ENCODE measurements at regions not wholly inside any gene's neighbourhood (a gene's known extent, or its start where the extent isn't known, plus 50 kb on each side); places are given as distances from the start of the nearest gene placed in this dataset.

DNA sequence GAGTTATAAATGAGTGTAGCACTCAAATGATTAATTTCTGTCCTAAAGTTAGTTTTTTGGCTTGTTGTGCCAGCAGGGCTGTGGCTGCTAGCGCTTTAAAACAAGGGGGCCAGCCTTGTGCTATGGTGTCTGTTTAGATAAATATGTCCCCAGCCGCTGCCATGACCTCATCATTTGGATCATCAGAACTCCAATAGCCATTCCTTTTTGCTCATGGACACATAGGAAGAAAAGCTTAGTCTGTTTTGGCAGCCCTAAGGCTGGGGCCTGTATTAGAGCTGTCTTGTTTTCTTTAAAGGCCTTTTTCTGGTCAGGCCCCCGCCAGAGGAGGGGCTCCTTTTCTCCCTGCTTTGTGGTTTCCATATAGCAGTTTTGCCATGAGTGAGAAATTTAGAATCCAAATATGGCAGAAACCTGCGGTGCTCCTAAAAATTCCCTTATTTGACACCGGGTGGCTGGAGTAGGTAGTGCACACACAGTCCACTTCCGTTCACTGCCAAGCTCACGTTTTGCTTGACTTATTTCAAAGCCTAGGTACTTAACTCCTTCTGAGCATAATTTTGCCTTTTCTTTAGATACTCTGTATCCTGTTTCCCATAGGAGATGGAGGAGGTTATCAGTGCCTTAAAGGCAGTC, 60.4 kb upstream of the SLC35G4 start:
- intact Hi-C loops (cut with micrococcal nuclease) = no loop called here
- Histone ChIP-seq H3K27ac (ENCODE audit: low read depth, low read length) (no peak overlapping the region), H3K36me3 (ENCODE audit: control insufficient read depth in 1 of 2, insufficient read depth in 2 of 2, low read length in 2 of 2) (no peaks in the 10 kb centered on the region), H4K20me1 (ENCODE audit: insufficient read depth) (no peaks in the 10 kb centered on the region), H3K4me2 (ENCODE audit: low read length) (no peak overlapping the region), H3K4me1 (ENCODE audit: control insufficient read depth in 1 of 2, insufficient read depth in 2 of 2, low read length in 2 of 2) (no peaks in the 10 kb centered on the region), H2AFZ (ENCODE audit: low read depth, low read length, poor library complexity, severe bottlenecking) (no peak overlapping the region), H3K27me3 (ENCODE audit: insufficient read depth, low read length) (peaks cover 35% of the 10 kb centered on the region), H3K9me3 (ENCODE audit: control insufficient read depth in 1 of 2, insufficient read depth in 1 of 2, low read depth in 1 of 2, low read length in 2 of 2) (peaks cover 0 to 4% of the 10 kb centered on the region in 2 experiments; a peak in 1 of 4 replicates), H3K79me2 (ENCODE audit: insufficient read depth, low read length) (no peaks in the 10 kb centered on the region), H3K9ac (ENCODE audit: low read length) (no peak overlapping the region), H3K9me2 (ENCODE audit: insufficient read depth) (no peaks in the 10 kb centered on the region), H3K4me3 (replicated peaks in 1 of 2; ENCODE audit: low read depth in 1 of 2, low read length in 2 of 2) (no peak overlapping the region)
- no peak for DNase-seq (ENCODE audit: low read depth, low spot score)
- ChIA-PET RAD21 (ENCODE audit: low non-redundant PET in 1 of 2, low total read pairs in 2 of 2, uncharacterized antibody in 2 of 2, unreplicated experiment in 2 of 2) (no interaction called here), POLR2A (no interaction called here), CTCF (no interaction called here)
- TF ChIP-seq, protein P1, sequence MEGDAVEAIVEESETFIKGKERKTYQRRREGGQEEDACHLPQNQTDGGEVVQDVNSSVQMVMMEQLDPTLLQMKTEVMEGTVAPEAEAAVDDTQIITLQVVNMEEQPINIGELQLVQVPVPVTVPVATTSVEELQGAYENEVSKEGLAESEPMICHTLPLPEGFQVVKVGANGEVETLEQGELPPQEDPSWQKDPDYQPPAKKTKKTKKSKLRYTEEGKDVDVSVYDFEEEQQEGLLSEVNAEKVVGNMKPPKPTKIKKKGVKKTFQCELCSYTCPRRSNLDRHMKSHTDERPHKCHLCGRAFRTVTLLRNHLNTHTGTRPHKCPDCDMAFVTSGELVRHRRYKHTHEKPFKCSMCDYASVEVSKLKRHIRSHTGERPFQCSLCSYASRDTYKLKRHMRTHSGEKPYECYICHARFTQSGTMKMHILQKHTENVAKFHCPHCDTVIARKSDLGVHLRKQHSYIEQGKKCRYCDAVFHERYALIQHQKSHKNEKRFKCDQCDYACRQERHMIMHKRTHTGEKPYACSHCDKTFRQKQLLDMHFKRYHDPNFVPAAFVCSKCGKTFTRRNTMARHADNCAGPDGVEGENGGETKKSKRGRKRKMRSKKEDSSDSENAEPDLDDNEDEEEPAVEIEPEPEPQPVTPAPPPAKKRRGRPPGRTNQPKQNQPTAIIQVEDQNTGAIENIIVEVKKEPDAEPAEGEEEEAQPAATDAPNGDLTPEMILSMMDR (IDR thresholded peaks at IDR 0.05 in 2 of 3, conservative IDR thresholded peaks at IDR 0.05 in 1 of 3; ENCODE audit: borderline replicate concordance in 1 of 3, insufficient read depth in 1 of 3, low read depth in 2 of 3, low read length in 2 of 3) = peak in 2 of 3 experiments; percentile 10 to 28; a peak in 2 of 6 replicates
- no peak for TF ChIP-seq SIN3A (IDR thresholded peaks at IDR 0.05; ENCODE audit: low read depth)
- ATAC-seq = no peak
- BruUV-seq (replicated peaks) = no TSS peak

DNA sequence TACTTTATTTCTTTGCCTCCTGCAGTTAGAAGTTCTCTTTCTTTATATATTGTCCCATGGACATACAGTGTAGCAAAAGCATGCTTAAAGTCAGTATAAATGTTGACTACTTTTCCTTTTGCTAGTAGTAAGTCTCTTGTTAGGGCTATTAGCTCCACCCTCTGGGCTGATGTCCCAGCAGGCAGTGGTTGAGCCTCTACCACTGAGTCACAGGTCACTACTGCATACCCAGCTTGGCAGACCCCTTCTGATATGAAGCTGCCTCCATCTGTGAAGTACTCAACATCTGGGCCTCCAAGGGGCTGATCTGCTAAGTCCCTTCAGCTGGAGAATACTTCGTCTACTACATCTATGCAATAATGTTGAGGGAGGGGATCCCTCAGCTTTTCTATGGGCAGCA, 61.0 kb upstream of the SLC35G4 start:
- no peak overlapping the region for H3K9ac ChIP-seq (ENCODE audit: low read length)
- TF ChIP-seq ATF3 (IDR thresholded peaks at IDR 0.05) = no peak
- TF ChIP-seq CEBPB (IDR thresholded peaks at IDR 0.05; ENCODE audit: low read depth) = no peak
- TF ChIP-seq ELF1 (IDR thresholded peaks at IDR 0.05; ENCODE audit: borderline replicate concordance, low read depth) = no peak
- TF ChIP-seq ZNF274 (IDR thresholded peaks at IDR 0.05; ENCODE audit: low read depth, low read length) = no peak
- TF ChIP-seq YY1 (IDR thresholded peaks at IDR 0.05; ENCODE audit: extremely low read depth, insufficient replicate concordance, low read depth, low read length) = no peak
- TF ChIP-seq SIN3A (IDR thresholded peaks at IDR 0.05; ENCODE audit: low read depth) = no peak
- peaks cover 33% of the 10 kb centered on the region for H3K27me3 ChIP-seq (ENCODE audit: insufficient read depth, low read length)
- no peaks in the 10 kb centered on the region for H3K36me3 ChIP-seq (ENCODE audit: control insufficient read depth in 1 of 2, insufficient read depth in 2 of 2, low read length in 2 of 2)
- H3K27ac ChIP-seq (ENCODE audit: low read depth, low read length) = no peak overlapping the region
- ChIA-PET POLR2A (no interaction called here), CTCF (no interaction called here), RAD21 (ENCODE audit: low non-redundant PET in 1 of 2, low total read pairs in 2 of 2, uncharacterized antibody in 2 of 2, unreplicated experiment in 2 of 2) (no interaction called here)
- H3K4me2 ChIP-seq (ENCODE audit: low read length) = no peak overlapping the region
- H3K79me2 ChIP-seq (ENCODE audit: insufficient read depth, low read length) = no peaks in the 10 kb centered on the region
- no peak overlapping the region for H2AFZ ChIP-seq (ENCODE audit: low read depth, low read length, poor library complexity, severe bottlenecking)
- DNase-seq (ENCODE audit: low read depth, low spot score) (no peak), ATAC-seq (no peak)
- H4K20me1 ChIP-seq (ENCODE audit: insufficient read depth) = no peaks in the 10 kb centered on the region
- intact Hi-C loops (cut with micrococcal nuclease) = no loop called here
- H3K9me3 ChIP-seq (ENCODE audit: control insufficient read depth in 1 of 2, insufficient read depth in 1 of 2, low read depth in 1 of 2, low read length in 2 of 2) = peaks cover 0 to 4% of the 10 kb centered on the region in 2 experiments; a peak in 1 of 4 replicates
- no peaks in the 10 kb centered on the region for H3K4me1 ChIP-seq (ENCODE audit: control insufficient read depth in 1 of 2, insufficient read depth in 2 of 2, low read length in 2 of 2)
- no peak overlapping the region for H3K4me3 ChIP-seq (replicated peaks in 1 of 2; ENCODE audit: low read depth in 1 of 2, low read length in 2 of 2)
- no peaks in the 10 kb centered on the region for H3K9me2 ChIP-seq (ENCODE audit: insufficient read depth)
- no TSS peak for BruUV-seq (replicated peaks)

All from HCT116 (cell line).